HG02759 (cell line): ENCODE measurements at regions not wholly inside any gene's neighbourhood (a gene's known extent, or its start where the extent isn't known, plus 50 kb on each side); places are given as distances from the start of the nearest gene placed in this dataset.

Experiments used
- ATAC-seq: cut with Tn5 transposase; IDR thresholded peaks from one replicate; pipeline ENCODE4 v1.9.1; 2021; ENCODE audit warnings: mild to moderate bottlenecking, moderate library complexity; ENCODE audit not compliant: unreplicated experiment

DNA sequence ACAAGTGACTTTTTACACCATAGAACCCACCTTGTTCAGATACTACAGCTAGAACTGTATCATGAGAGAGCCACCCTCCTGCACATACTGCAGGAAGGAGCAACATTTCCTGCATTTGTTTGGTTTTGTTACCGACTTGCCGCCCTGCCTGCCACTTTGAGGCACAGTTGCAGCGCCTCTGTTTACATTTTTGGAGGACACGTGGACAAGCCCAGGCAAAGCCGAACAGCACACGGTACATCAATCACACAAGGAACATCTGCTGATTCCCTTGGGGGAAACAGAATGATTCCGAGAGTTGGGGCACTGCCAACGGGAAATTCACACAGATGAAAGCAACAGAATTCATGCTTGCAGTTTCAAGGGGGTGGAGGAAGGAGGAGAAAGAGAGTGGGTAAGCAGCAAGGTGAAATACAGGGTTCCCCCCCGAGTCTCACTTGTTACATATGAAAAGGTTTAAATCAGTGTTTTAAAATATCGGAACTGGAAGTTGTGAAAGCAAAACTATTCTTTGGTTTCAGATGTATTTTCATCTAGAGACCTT is 110.7 kb downstream of the BTG1 start:
- peak; percentile 84 for ATAC-seq

DNA sequence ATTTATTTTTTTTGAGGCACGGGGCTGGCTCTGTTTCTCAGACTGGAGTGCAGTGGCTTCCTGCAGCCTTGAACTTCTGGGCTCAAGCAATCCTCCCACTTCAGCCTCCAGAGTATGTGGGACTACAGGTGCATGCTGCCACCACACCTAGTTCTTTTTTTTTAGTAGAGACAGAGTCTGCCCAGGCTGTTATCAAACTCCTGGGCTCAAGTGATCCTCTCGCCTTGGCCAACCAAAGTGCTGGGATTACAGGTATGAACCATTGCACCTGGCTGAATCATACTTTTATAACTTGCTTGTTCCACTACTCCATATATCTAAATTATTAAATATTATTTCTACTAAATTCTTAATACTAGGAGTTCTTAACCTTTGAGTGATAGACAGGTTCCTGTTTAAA is 111.6 kb downstream of the BTG1 start:
- ATAC-seq = no peak

DNA sequence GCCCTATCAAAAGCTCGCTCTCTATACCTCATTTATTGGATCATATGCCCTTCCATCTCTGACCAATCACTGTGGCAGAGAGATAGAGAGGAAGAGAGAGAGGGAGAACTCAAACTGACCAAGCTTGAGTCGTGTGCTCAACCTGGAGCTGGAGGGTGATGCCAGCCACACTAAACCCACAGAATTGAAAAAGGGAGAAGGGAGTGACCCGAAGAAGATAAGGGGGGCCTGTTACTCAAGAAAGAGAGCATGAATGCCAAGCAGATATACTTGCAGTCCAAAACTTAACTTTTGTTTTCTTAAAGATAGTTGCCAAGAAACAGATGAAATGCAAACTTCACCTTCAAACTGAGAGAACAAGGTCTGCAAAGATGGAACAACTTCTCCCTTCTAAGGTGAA is 112.7 kb downstream of the BTG1 start:
- no peak for ATAC-seq

DNA sequence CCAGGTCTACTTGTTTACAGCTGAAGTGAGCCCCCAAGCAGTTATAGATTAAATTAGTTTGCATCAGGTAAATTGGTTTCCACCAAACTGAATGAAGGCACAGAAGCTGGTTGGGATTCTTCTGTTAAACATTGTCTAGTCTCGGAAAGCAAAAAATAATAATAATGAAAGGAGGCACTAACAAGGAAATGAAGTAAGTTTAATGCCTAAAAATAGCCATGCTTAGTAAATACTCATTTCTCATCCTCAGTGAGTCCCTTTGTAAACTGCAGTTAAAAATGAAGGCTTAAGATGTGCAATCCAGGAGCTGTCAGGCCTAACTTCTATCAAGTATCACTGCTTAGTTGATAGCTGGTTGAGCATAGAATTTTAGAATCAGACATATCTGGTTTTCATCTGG is 113.5 kb downstream of the BTG1 start:
- ATAC-seq = no peak

DNA sequence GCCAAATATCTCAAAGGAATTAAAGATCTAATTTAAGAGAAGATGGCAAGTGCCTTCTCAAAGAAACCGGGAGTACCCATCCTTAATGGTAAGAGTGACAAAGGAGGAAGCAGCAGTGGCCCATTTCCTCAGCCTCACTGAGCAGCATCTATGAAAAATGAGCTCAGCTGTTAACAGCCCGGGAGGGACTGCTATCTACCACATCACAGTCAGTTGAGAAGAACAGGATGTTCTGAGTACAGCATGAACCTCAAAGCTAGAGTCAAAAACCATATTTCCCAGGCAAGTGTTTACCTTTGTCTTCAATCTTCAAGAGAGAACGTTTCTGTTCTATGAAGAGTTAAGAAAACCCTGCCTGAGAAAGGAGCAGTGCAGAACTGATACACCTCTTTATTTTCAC is 115.0 kb downstream of the BTG1 start:
- ATAC-seq = peak; percentile 65

DNA sequence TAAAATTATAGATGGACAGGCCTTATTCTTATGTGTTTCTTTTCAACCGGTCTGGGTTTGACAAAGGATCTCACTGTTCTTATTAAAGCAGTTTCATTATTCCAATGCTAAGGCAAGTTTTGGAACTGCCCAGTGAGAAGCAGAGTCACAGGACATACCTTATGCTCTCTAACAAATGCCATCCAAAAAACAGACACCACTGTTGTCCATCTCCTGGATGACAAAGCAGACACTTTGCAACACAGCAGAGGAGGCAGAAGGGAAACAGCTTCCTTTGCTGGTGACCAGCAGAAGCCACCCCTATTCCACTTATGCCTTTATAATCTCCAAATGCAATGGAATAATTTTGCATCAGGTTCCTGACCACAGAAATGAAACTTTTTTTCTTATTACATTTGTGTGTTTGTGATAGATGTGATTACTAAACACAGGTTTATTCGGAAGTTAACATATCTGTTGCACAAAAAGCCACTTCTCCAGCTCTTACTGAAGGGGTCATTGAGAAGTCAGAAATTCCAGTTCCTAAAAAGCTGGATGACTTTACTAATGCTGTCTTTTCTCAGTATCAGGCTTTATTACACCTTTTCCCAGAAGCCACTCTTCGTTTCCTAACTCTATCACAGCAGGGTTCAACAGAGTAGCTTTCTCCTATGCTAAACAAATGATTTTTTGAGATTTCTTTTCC is 115.6 kb downstream of the BTG1 start:
- no peak for ATAC-seq

DNA sequence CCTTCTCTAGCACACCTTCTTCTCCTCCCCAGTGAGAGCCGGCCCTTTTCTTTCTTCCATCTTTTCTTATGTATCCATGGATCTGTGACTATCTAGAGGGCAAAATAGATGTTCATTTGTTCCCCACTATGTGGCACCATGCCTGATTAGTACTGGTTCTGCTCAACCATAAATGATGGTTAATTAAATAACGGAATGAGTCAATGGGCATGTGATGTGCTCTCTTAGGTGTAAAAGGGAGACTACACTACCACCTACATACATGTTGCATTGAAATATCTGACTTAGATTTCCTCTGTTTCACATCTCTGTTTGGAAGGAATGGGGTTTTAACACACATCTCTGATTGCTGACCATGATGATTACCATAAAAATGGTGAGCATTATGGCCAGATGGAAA is 116.5 kb downstream of the BTG1 start:
- no peak for ATAC-seq

DNA sequence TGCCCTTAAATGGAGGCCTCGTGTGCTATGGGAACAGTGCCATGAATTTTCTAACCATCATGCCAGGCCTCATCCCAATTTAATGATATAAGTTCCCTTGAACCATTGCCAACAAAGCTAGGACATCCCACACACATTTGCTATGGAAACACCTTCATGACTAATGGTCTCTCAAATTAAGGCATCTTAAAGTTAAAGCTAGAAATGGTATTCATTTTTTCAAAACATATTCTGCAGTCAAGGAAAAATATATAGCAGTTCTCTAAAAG is 117.3 kb downstream of the BTG1 start:
- ATAC-seq = no peak

DNA sequence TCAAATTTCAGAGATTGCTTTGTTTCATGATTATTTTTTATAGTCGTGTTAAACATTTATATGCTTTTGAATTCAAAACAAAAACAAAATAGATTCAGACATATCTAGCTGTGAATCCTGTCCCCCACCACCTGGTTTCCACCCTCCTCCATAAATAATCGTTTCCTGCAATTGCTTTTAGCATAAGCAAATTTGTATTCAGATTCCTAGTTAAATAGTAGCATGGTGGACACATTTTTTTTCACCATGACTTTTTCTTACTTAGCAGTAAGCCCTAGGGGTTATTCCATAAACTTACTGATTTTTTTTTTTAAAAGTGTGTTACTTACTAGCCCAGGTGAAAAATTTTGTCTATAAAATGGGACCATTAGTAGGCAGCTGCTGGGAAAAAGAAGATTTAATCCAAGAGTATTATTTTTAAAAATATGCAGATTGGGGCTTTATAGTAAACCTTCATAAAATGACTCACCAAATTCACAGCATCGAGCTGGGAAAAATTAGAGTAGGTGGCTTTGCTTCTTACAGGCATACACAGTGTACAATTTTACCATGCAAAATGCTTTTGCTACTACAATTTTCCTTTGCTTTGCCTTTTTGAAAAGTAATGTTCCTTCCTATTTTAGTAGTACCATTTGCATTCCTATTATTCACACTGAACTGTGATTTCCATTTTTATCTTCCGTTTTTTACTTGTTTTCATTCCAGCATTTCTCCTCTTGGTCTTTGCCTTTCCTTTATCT is 117.8 kb downstream of the BTG1 start:
- no peak for ATAC-seq

DNA sequence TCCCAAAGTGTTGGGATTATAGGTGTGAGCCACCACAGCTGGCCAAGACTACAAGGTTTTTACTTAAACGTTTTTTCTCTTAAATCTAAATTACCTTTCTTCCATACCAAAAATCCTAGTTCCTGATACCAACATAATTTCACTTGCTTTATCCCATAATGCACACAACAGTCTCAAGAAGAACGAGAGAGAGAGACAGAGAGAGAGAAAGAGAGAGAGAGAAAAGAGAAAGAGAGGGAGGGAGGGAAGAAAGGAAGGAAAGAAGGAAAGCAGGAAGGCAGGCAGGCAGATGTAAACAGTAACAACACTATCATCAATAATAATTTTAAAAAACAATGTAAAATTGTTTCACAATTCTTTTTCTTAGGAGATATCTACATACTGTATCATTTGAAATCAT is 118.4 kb downstream of the BTG1 start:
- no peak for ATAC-seq

DNA sequence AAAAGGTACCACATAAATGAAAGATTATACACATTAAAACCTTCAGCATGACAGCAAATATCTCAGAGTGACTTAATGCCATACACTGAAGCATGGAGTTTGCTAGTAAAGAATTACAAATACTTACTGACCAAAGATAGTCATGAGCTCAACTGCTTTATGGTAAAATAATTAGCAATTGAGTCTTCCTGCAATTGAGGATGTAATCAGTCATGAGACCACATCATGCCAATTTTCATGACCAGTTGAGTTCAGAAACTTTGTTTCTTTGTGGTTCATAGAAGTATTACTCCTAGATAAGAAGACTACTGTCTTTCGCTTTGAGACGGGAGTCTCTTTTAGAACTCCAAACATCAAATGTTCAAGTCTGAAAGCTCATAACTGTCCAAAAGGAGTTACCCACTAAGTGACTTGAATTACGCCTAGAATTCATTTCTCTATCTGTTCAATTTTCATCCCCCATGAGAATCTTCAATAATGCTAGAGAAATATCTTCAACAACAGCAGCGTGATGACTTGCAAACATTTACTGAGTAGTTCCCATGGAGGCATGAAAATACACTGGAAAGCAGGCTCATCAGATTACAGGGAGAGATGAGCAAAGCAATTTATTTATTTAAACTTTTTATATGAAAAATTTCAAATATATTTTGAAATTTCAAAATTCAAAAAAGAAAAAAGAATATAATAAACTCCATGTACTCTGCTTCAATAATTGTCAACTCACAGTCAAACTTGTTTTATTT is 120.0 kb downstream of the BTG1 start:
- ATAC-seq = no peak

DNA sequence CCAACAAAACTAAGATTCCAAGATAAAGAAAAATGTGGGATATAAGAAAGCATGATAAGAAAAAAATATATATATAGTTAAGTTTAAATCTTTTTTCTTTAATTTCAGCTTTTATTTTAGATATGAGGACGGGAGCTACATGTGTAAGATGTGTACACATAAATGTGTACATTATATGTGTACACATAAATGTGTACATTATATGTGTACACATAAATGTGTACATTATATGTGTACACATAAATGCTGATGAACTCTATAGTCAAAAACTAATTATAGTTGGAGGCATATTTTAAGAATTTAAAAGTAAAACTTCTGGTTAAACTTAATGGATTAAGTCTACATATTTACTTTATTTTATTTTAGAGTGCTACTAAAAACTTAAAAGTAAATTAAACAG is 123.6 kb downstream of the BTG1 start:
- ATAC-seq = no peak

DNA sequence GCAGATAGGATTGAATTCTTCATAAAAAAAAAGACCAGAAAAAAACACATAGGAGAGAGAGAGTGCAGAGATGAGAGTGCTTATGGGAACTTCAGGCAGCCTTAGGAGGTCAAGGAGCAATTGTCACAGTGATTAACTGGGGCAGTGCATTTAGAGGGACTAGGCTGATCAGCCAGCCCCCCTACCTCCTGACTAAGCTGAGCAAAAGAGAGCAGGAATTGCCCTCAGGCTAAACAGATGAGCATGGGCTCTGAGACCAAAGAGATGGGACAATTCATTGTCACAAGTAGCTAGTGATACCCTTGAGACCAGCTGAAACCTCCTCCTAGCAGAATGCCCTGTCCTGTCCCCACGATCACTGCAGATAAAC is 124.0 kb downstream of the BTG1 start:
- ATAC-seq = no peak

DNA sequence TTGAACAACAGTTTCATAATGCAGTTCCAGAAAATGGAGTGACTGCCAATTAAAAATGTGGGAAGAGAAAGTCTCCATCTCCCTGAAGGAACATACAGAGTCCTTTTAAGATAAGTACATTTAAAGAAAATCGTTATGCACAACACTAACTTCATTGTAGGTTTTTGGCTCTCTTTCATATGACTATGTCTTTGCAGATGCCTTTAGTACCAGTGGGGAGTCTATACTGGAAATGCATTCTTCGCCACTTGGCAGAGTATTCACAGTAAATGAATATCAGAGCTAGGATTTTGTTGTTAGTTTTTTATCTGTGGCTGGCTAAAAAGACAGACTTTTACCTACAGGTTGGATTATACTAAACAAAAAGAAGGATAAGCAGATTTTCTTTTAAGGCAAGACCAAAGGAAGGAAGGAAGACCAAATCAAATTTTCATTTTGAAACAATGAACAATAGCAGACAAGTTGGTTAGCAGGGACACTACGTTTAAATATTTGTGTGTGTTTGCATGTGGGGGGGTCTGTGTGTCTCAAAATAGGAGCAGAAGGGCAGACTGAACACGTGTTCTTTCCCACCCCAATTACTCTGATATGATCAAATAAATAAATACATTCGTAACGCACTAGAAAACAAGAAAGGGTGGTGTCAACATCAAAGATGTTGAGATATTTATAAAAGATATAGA is 124.5 kb downstream of the BTG1 start:
- no peak for ATAC-seq

DNA sequence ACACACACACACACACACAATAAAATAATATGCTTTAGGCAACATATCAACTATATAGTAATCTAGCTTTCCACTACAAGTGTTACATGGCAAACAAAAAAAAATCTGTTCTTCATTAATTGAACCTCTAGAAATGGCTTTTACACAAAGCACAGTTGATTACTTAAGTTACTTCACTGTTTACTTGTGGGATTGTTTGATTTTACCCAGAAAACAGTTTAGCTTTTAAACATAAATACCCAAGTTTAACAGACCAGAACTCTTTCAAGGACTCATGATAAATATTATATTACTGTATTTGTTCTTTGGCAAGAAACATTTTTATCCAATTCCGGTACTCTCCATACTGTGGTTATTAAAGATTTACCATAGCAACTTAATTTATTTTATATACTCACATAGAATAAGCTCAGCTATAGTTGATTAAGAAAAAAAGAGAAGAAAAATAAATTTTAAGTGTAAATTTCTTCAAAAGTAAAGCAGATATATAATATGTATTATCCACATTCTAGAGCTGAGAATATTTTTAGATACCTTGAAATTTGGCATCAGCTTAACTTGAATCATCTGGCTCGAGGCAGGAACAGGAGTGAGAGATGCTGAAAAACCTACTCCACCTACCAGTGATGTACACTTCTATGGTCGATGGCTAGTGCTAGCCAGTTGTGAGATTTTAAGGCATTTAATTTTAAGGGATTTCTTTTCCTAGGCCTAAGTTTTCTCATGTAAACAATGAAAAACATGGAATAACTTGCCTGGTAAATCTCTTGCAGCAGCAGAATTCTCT is 126.0 kb downstream of the BTG1 start:
- no peak for ATAC-seq

DNA sequence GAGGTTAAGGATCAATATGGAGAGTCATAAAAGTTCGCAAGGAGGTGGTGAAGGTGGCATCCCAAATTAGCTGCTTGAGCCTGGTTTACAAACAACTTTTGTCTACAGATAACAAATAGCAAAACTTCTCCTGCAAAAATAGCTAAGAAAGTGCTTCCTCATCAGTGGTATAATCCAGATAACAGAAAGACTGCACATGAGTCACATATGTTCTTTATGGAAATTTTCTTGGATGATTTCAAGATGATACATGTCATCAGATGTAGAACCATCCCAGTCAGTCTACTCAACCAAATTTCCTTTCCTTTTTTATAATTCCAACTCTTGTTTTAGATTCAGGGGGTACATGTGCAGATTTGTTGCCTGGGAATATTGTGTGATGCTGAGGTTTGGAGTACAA is 133.0 kb downstream of the BTG1 start:
- ATAC-seq = no peak

DNA sequence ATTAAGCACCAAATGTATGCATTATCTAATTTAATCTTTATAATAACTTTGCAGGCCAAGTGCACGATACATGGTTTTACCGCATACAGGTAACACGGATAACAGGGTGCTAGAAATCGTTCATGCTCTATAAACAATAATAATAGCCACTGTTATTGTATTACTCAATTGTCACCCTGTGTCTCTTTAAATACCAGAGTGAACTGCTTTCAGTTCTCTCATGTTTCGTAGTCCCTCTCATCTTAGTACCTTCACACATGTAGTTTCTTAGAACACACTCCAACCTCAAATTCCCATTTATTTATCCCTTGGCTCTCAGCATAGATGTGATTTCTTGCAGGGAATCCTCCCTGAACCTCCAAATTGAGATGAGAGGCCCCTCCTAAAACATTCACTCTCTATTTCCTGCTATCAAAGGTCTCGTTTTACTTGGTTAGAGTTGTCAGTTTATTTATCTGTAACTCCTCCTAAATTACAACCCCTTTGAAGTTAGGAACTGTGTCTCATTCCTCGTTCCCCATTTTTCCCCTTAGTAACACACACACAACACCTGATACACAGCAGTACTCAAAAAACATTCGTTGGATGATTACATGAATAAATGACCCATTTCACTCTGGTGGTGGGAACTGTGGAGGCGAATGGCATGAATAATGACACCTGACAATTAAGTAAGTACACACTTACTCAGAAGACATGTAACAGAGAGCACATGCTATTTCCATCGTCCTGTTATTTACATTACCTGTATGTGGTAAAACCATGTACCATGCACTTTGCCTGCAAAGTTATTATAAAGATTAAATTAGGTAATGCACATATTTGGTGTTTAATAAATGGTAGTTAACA is 134.6 kb downstream of the BTG1 start:
- no peak for ATAC-seq

DNA sequence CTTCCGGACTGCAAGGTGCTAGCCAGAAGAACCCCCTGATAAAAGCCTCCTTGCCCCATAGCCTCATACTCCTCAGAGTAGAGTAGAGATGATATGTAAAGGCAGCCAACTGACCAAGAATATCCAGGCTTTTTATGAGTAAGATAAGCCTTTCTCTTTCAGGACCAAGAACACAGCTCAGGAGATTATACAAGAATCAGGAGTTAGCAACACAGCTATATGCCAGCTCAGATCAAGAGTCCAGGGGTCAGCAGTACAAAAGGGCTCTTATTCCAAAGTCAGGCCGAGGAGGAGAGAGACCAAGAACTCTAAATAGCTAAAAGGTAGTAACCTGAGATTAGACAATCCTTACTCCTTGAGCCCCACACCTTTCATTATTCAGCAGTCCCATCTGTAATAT is 135.3 kb downstream of the BTG1 start:
- ATAC-seq = no peak

DNA sequence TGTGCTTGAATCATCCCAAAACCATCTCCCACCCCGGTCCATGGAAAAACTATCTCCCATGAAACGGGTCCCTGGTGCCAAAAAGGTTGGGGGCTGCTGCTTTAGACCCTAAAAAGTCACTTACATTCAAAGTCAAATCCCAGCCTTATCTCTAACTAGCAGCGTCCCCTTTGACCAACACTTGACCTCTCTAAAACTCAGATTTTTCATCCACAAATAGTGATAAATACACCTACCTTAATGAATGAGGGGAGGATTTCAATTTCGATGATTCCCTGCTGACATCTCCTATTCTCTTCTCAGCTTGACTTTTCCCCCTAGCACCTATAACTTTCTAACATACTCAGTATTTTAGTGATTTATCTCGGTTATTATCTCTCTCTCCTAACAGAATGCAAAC is 137.3 kb downstream of the BTG1 start:
- ATAC-seq = no peak

DNA sequence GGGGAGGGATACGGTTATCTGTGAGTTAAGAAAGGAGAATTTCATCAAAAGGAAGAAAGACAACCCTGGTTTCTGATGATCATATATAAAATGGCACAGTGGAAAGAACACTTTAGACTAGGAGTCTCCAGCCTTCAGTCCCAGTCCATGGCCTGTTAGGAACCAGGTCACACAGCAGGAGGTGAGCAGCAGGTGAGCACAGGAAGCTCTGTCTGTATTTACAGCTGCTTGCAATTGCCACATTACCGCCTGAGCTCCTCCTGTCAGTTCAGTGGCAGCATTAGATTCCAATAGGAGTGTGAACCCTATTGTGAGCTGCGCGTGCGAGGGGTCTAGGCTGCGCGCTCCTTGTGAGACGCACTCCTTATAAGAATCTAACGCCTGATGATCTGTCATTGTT is 137.9 kb downstream of the BTG1 start:
- no peak for ATAC-seq
